H1 (cell line): ENCODE measurements at regions not wholly inside any gene's neighbourhood (a gene's known extent, or its start where the extent isn't known, plus 50 kb on each side); places are given as distances from the start of the nearest gene placed in this dataset.

ENCODE experiments used
- CTCF ChIA-PET: fragments of 300-600 bp; sonication (Branson Sonifier 250); formaldehyde crosslinking; loops from one replicate; lab custom pipeline; 2021; ENCODE audit not compliant: partially characterized antibody; lab: Charles Lee
- POLR2A ChIA-PET: fragments of 300-600 bp; sonication (Branson Sonifier 250); formaldehyde crosslinking; loops from one replicate; lab custom pipeline; 2021; ENCODE audit warnings: inconsistent platforms; ENCODE audit not compliant: partially characterized antibody; lab: Charles Lee
- DNase-seq, 2 experiments: peaks; one replicate each; pipeline versions ENCODE4 v3.0.0 to v3.0.0-alpha.2; 2010 to 2022; ENCODE audit warnings: low spot score in 2 of 2, low read depth in 1 of 2, mixed read lengths in 1 of 2
- FAIRE-seq: peaks from 2 replicates; lab custom pipeline; 2011; peaks lifted over from hg19 to GRCh38; lab: Jason Lieb, UNC
- H2AFZ ChIP-seq: 2 replicates; pipeline ENCODE4 v1.8.1; 2012; ENCODE audit warnings: low read length, inconsistent platforms
- H2AK5ac ChIP-seq: 2 replicates; pipeline ENCODE4 v1.6.1; 2013; ENCODE audit warnings: low read depth, low read length
- H2BK120ac ChIP-seq: replicated peaks from 2 replicates; pipeline ENCODE3; 2013; ENCODE audit warnings: low read depth, low read length, inconsistent platforms
- H2BK12ac ChIP-seq: 2 replicates; pipeline ENCODE4 v1.6.1; 2013; ENCODE audit warnings: low read depth, low read length
- H2BK15ac ChIP-seq: 2 replicates; pipeline ENCODE4 v1.6.1; 2013; ENCODE audit warnings: low read length
- H2BK20ac ChIP-seq: 2 replicates; pipeline ENCODE4 v1.6.1; 2013; ENCODE audit warnings: low read length
- H2BK5ac ChIP-seq: 2 replicates; pipeline ENCODE4 v1.6.1; 2013; ENCODE audit warnings: low read depth, low read length
- H3K14ac ChIP-seq: 2 replicates; pipeline ENCODE4 v1.6.1; 2013; ENCODE audit warnings: inconsistent platforms; ENCODE audit not compliant: insufficient read length
- H3K18ac ChIP-seq: 2 replicates; pipeline ENCODE4 v1.6.1; 2013; ENCODE audit warnings: low read length; ENCODE audit errors: extremely low read depth
- H3K23ac ChIP-seq: 2 replicates; pipeline ENCODE4 v1.6.1; 2013; ENCODE audit warnings: inconsistent platforms; ENCODE audit not compliant: insufficient read length
- H3K23me2 ChIP-seq: 2 replicates; pipeline ENCODE4 v1.6.1; 2013; ENCODE audit warnings: low read depth, low read length
- H3K27ac ChIP-seq: 2 replicates; pipeline ENCODE4 v1.6.1; 2011; ENCODE audit warnings: low read depth, low read length, inconsistent platforms
- H3K27me3 ChIP-seq, 4 experiments: replicated peaks in 1 of 4; 1 replicate in 1 of 4; 2 replicates in 3 of 4; pipeline versions ENCODE4 v1.6.1 to v1.8.1; 2011 to 2013; ENCODE audit warnings: low read length in 3 of 4, mild to moderate bottlenecking in 3 of 4, inconsistent platforms in 2 of 4, mixed read lengths in 2 of 4, moderate library complexity in 1 of 4; ENCODE audit not compliant: control insufficient read depth in 3 of 4, insufficient read depth in 3 of 4; ENCODE audit errors: extremely low read depth in 1 of 4
- H3K36me3 ChIP-seq, 4 experiments: 2 replicates each; pipeline versions ENCODE4 v1.6.1 to v1.8.1; 2011 to 2013; ENCODE audit warnings: mild to moderate bottlenecking in 4 of 4, low read length in 3 of 4, moderate library complexity in 2 of 4, control low read depth in 1 of 4, inconsistent platforms in 1 of 4; ENCODE audit not compliant: insufficient read depth in 4 of 4, control insufficient read depth in 2 of 4
- H3K4ac ChIP-seq: replicated peaks from 2 replicates; pipeline ENCODE3; 2013; ENCODE audit warnings: low read length, low read depth, mixed read lengths, inconsistent platforms; ENCODE audit not compliant: insufficient read length
- H3K4me1 ChIP-seq, 4 experiments: replicated peaks in 1 of 4; 1 replicate in 1 of 4; 2 replicates in 3 of 4; pipeline versions ENCODE4 v1.6.1 to v1.8.1; 2011 to 2013; ENCODE audit warnings: low read length in 3 of 4, inconsistent platforms in 2 of 4, mixed read lengths in 1 of 4; ENCODE audit not compliant: insufficient read depth in 4 of 4, control insufficient read depth in 3 of 4
- H3K4me2 ChIP-seq, 2 experiments: 2 replicates each; pipeline versions ENCODE4 v1.6.1 to v1.8.1; 2011 to 2013; ENCODE audit warnings: low read depth in 2 of 2, low read length in 2 of 2, control low read depth in 1 of 2, inconsistent platforms in 1 of 2, mild to moderate bottlenecking in 1 of 2; ENCODE audit not compliant: insufficient read depth in 1 of 2
- H3K4me3 ChIP-seq, 4 experiments: fragments of 200-600, 300-600 bp in 1 of 4; sonication (generic), shearing (Covaris generic), sonication (Bioruptor Twin) in 1 of 4; 2 replicates each; pipeline versions ENCODE4 v1.5.1 to v1.8.1; 2011 to 2016; ENCODE audit warnings: low read length in 4 of 4, low read depth in 3 of 4, control low read depth in 2 of 4, inconsistent platforms in 2 of 4, mild to moderate bottlenecking in 2 of 4, mixed read lengths in 1 of 4, moderate library complexity in 1 of 4; ENCODE audit not compliant: insufficient read depth in 2 of 4; ENCODE audit errors: extremely low read depth in 1 of 4
- H3K56ac ChIP-seq: replicated peaks from 2 replicates; pipeline ENCODE3; 2013; ENCODE audit warnings: low read depth, mild to moderate bottlenecking, mixed read lengths, low read length, inconsistent platforms; ENCODE audit not compliant: insufficient read length
- H3K79me1 ChIP-seq: 2 replicates; pipeline ENCODE4 v1.6.1; 2013; ENCODE audit warnings: low read depth, low read length, control low read depth
- H3K79me2 ChIP-seq, 2 experiments: 2 replicates each; pipeline versions ENCODE4 v1.6.1 to v1.8.1; 2012 to 2013; ENCODE audit warnings: low read length in 2 of 2, mild to moderate bottlenecking in 2 of 2, inconsistent platforms in 1 of 2; ENCODE audit not compliant: insufficient read depth in 2 of 2, control insufficient read depth in 1 of 2
- H3K9ac ChIP-seq, 4 experiments: replicated peaks in 1 of 4; 1 replicate in 1 of 4; 2 replicates in 3 of 4; pipeline versions ENCODE4 v1.6.1 to v1.8.1; 2011 to 2013; ENCODE audit warnings: low read depth in 3 of 4, low read length in 3 of 4, control low read depth in 2 of 4, mild to moderate bottlenecking in 2 of 4, moderate library complexity in 2 of 4, inconsistent platforms in 1 of 4; ENCODE audit errors: extremely low read depth in 1 of 4
- H3K9me3 ChIP-seq, 2 experiments: 2 replicates each; pipeline versions ENCODE4 v1.6.1 to v1.8.1; 2012 to 2013; ENCODE audit warnings: mild to moderate bottlenecking in 2 of 2, moderate library complexity in 2 of 2, control low read depth in 1 of 2, inconsistent platforms in 1 of 2, low read depth in 1 of 2, low read length in 1 of 2, mixed read lengths in 1 of 2; ENCODE audit not compliant: insufficient read depth in 2 of 2
- H4K20me1 ChIP-seq, 2 experiments: replicated peaks in 1 of 2; 2 replicates each; pipeline versions ENCODE3 to v1.8.1; 2011 to 2013; ENCODE audit warnings: inconsistent platforms in 2 of 2, low read length in 2 of 2, mild to moderate bottlenecking in 1 of 2; ENCODE audit not compliant: insufficient read depth in 2 of 2, control insufficient read depth in 1 of 2
- H4K5ac ChIP-seq: 2 replicates; pipeline ENCODE4 v1.6.1; 2013; ENCODE audit warnings: low read length, low read depth, mixed read lengths, inconsistent platforms; ENCODE audit not compliant: insufficient read length
- H4K8ac ChIP-seq: 2 replicates; pipeline ENCODE4 v1.8.0; 2013; ENCODE audit warnings: mild to moderate bottlenecking, moderate library complexity, low read length, inconsistent platforms; ENCODE audit not compliant: insufficient read depth; ENCODE audit errors: extremely low read depth
- H4K91ac ChIP-seq: replicated peaks from 2 replicates; pipeline ENCODE3; 2013; ENCODE audit warnings: low read length, mixed read lengths, inconsistent platforms; ENCODE audit not compliant: insufficient read length
- ATF2 ChIP-seq: IDR thresholded peaks from 2 replicates; pipeline ENCODE4 v1.6.1; 2012; ENCODE audit warnings: low read length, inconsistent platforms
- CBX8 ChIP-seq: fragments of 300-800, 300-1000 bp; sonication (generic); IDR thresholded peaks from 2 replicates; pipeline ENCODE4 v1.7.1; 2016; ENCODE audit warnings: low read depth, low read length, borderline replicate concordance
- CREB1 ChIP-seq: IDR thresholded peaks from 2 replicates; pipeline ENCODE4 v1.6.1; 2012; ENCODE audit warnings: inconsistent platforms
- EP300 ChIP-seq, 2 experiments: IDR thresholded peaks; 1 replicate in 1 of 2; 2 replicates in 1 of 2; pipeline ENCODE4 v1.6.1; 2011 to 2012; ENCODE audit warnings: low read depth in 2 of 2, low read length in 2 of 2, mild to moderate bottlenecking in 2 of 2, borderline replicate concordance in 1 of 2, inconsistent platforms in 1 of 2, moderate library complexity in 1 of 2
- EZH2 ChIP-seq: fragments of 200-600 bp; sonication (generic); IDR thresholded peaks from 2 replicates; pipeline ENCODE4 v1.7.1; 2012; ENCODE audit warnings: low read depth, mild to moderate bottlenecking, moderate library complexity, low read length, inconsistent platforms; ENCODE audit not compliant: severe bottlenecking
- HDAC2 ChIP-seq, 2 experiments: fragments of 300-600 bp in 1 of 2; sonication (generic) in 1 of 2; IDR thresholded peaks; 2 replicates each; pipeline ENCODE4 v1.6.1; 2011 to 2012; ENCODE audit warnings: low read depth in 2 of 2, low read length in 2 of 2, mild to moderate bottlenecking in 2 of 2, moderate library complexity in 2 of 2, borderline replicate concordance in 1 of 2, inconsistent platforms in 1 of 2
- KDM4A ChIP-seq: IDR thresholded peaks from one replicate; pipeline ENCODE4 v1.7.1; 2012; ENCODE audit warnings: low read depth, mild to moderate bottlenecking, moderate library complexity, low read length, inconsistent platforms; ENCODE audit not compliant: severe bottlenecking
- RAD21 ChIP-seq, 2 experiments: IDR thresholded peaks in 1 of 2; conservative IDR thresholded peaks in 1 of 2; 2 replicates each; pipeline ENCODE4 v1.6.1; 2011; ENCODE audit warnings: low read depth in 2 of 2, low read length in 2 of 2, improper control_type of control experiment in 1 of 2, inconsistent platforms in 1 of 2, mild to moderate bottlenecking in 1 of 2, moderate library complexity in 1 of 2
- SIRT6 ChIP-seq: IDR thresholded peaks from one replicate; pipeline ENCODE4 v1.7.1; 2012; ENCODE audit warnings: low read length, inconsistent platforms
- SP4 ChIP-seq: IDR thresholded peaks from 2 replicates; pipeline ENCODE4 v1.6.1; 2012; ENCODE audit warnings: low read length, inconsistent platforms
- TAF1 ChIP-seq: IDR thresholded peaks from 2 replicates; pipeline ENCODE4 v1.6.1; 2011; ENCODE audit warnings: mild to moderate bottlenecking, low read depth, low read length
- TBP ChIP-seq: IDR thresholded peaks from 2 replicates; pipeline ENCODE4 v1.6.1; 2011; ENCODE audit warnings: low read depth, low read length, improper control_type of control experiment
- TCF12 ChIP-seq: IDR thresholded peaks from 2 replicates; pipeline ENCODE4 v1.6.1; 2011; ENCODE audit warnings: low read depth, mild to moderate bottlenecking, low read length
- WGBS, 2 experiments: shearing (Covaris generic) in 1 of 2; methylation state at CpG; one replicate each; pipeline versions ENCODE4 v1.1.6 to v1.1.7; 2013 to 2015; ENCODE audit warnings: low lambda C conversion rate in 2 of 2, mixed read lengths in 2 of 2, inconsistent platforms in 1 of 2, low coverage in 1 of 2, missing lambda C conversion rate in 1 of 2; ENCODE audit not compliant: insufficient replicate concordance in 2 of 2, insufficient coverage in 1 of 2, insufficient read length in 1 of 2; ENCODE audit errors: extremely low coverage in 1 of 2, missing lambda C conversion rate in 1 of 2; 5-methylcytosine and 5-hydroxymethylcytosine counted together

GRCh38 chr4:69383281-69383680, 103.0 kb downstream of the UGT2B28 start:
- Histone ChIP-seq H2BK5ac (no peak overlapping the region), H3K4me3 (no peak overlapping the region), H3K14ac (no peak overlapping the region), H4K8ac (no peak overlapping the region), H3K79me1 (no peaks in the 10 kb centered on the region), H3K18ac (no peak overlapping the region), H4K5ac (no peak overlapping the region), H3K4me1 (no peaks in the 10 kb centered on the region), H2BK15ac (no peak overlapping the region), H3K4me2 (no peak overlapping the region), H2BK20ac (no peak overlapping the region), H3K27me3 (no peaks in the 10 kb centered on the region), H3K9ac (no peak overlapping the region), H2AK5ac (no peak overlapping the region), H4K20me1 (no peaks in the 10 kb centered on the region), H3K9me3 (no peaks in the 10 kb centered on the region), H3K23me2 (no peaks in the 10 kb centered on the region), H3K36me3 (no peaks in the 10 kb centered on the region), H4K91ac (no peak overlapping the region), H3K4ac (no peak overlapping the region), H3K56ac (no peak overlapping the region), H3K23ac (no peak overlapping the region), H2BK120ac (no peak overlapping the region), H3K79me2 (no peaks in the 10 kb centered on the region), H2BK12ac (no peak overlapping the region), H3K27ac (no peak overlapping the region), H2AFZ (no peak overlapping the region)
- POLR2A ChIA-PET, result no interaction called here
- no peak for DNase-seq
- 81% methylated on average over 3 of the region's 3 CpGs; no CpG with 5 or more reads in 1 of the 2 experiments for WGBS, 2 experiments
- no peak for FAIRE-seq
- CTCF ChIA-PET, result interaction anchor here (0.8 to 1.1 kb wide), 2 partner anchors 48 to 65 kb away, joined by 3 to 4 read pairs; no protein-coding TSS in a partner anchor
- TF ChIP-seq EP300 (IDR thresholded peaks at IDR 0.05; ENCODE audit: borderline replicate concordance in 1 of 2, low read depth in 2 of 2, low read length in 2 of 2) (no peak), RAD21 (IDR thresholded peaks at IDR 0.05 in 1 of 2, conservative IDR thresholded peaks at IDR 0.05 in 1 of 2; ENCODE audit: low read depth in 2 of 2, low read length in 2 of 2) (no peak), TCF12 (no peak), TBP (no peak), EZH2 (no peak), CBX8 (no peak), SIRT6 (no peak), KDM4A (no peak), CREB1 (no peak), ATF2 (no peak), SP4 (no peak), TAF1 (no peak), HDAC2 (IDR thresholded peaks at IDR 0.05; ENCODE audit: borderline replicate concordance in 1 of 2, low read depth in 2 of 2, low read length in 2 of 2) (no peak)
